ENCODE measurements at regions not wholly inside any gene's neighbourhood (a gene's known extent, or its start where the extent isn't known, plus 50 kb on each side); places are given as distances from the start of the nearest gene placed in this dataset.

DNA sequence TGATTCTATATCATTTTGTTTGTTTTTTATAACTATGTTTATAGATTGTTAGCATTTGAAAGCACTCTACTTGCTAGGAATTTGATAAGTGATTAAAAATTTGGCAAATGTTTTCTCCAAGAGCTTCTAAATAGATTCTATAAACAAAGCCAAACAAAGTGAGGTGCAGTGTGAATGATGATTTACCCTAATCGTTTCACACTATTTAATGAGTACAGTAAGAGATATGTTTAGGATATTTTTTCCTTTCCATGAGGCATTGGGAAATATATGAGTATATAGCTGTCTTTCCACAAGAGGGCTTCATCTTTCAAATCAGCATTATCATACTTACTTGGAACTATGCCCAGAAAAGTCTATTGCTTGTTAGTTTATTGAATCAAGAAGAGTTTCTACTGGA is 277.0 kb upstream of the BRINP3 start:
- FAIRE-seq (no peak), DNase-seq (ENCODE audit: low read depth, low spot score) (no peak)

GRCh38 chr1:190759807-190760206 is 282.1 kb upstream of the BRINP3 start:
- no peaks in the 10 kb centered on the region for H3K4me1 ChIP-seq (ENCODE audit: control insufficient read depth, extremely low read depth, insufficient read depth, low read length)
- H4K20me1 ChIP-seq (ENCODE audit: control insufficient read depth, extremely low read depth, insufficient read depth, low read length) = no peaks in the 10 kb centered on the region
- no peak for DNase-seq (ENCODE audit: low read depth, low spot score)
- H3K36me3 ChIP-seq (ENCODE audit: control insufficient read depth in 2 of 2, extremely low read depth in 1 of 2, insufficient read depth in 2 of 2, low read length in 2 of 2) = no peaks in the 10 kb centered on the region
- H2AFZ ChIP-seq (ENCODE audit: control insufficient read depth, low read length) = no peak overlapping the region
- H3K79me2 ChIP-seq (ENCODE audit: control insufficient read depth, insufficient read depth, low read length) = no peaks in the 10 kb centered on the region
- H3K4me3 ChIP-seq (ENCODE audit: control insufficient read depth in 2 of 3, extremely low read depth in 1 of 3, insufficient read depth in 2 of 3, low read depth in 1 of 3, low read length in 3 of 3) = no peak overlapping the region
- no peaks in the 10 kb centered on the region for H3K27me3 ChIP-seq (ENCODE audit: control insufficient read depth, extremely low read depth, insufficient read depth, low read length)
- H3K4me2 ChIP-seq (ENCODE audit: control insufficient read depth, extremely low read depth, insufficient read depth, low read depth, low read length) = no peak overlapping the region
- TF ChIP-seq EZH2 (IDR thresholded peaks at IDR 0.05; ENCODE audit: low read length) = no peak
- no peak overlapping the region for H3K27ac ChIP-seq (ENCODE audit: control insufficient read depth, insufficient read depth, low read length)
- dilution Hi-C loops (cut with MboI; ENCODE audit: extremely low pct_ligation_motif_present, low sequenced_read_pairs) = no loop called here
- FAIRE-seq = no peak
- H3K9me1 ChIP-seq (ENCODE audit: control insufficient read depth, extremely low read depth, insufficient read depth, low read length) = no peaks in the 10 kb centered on the region
- no peak overlapping the region for H3K9ac ChIP-seq (ENCODE audit: control insufficient read depth, extremely low read depth, insufficient read depth, low read length)
- H3K9me3 ChIP-seq (ENCODE audit: control insufficient read depth, low read depth, low read length) = no peaks in the 10 kb centered on the region

More for the DNA sequence above, 277.0 kb upstream of the BRINP3 start:
- Histone ChIP-seq H4K20me1 (ENCODE audit: control insufficient read depth, extremely low read depth, insufficient read depth, low read length) (no peaks in the 10 kb centered on the region), H3K4me1 (ENCODE audit: control insufficient read depth, extremely low read depth, insufficient read depth, low read length) (no peaks in the 10 kb centered on the region), H3K9me1 (ENCODE audit: control insufficient read depth, extremely low read depth, insufficient read depth, low read length) (no peaks in the 10 kb centered on the region), H3K27ac (ENCODE audit: control insufficient read depth, insufficient read depth, low read length) (no peak overlapping the region), H3K36me3 (ENCODE audit: control insufficient read depth in 2 of 2, extremely low read depth in 1 of 2, insufficient read depth in 2 of 2, low read length in 2 of 2) (no peaks in the 10 kb centered on the region), H3K9ac (ENCODE audit: control insufficient read depth, extremely low read depth, insufficient read depth, low read length) (no peak overlapping the region), H3K4me2 (ENCODE audit: control insufficient read depth, extremely low read depth, insufficient read depth, low read depth, low read length) (no peak overlapping the region), H3K27me3 (ENCODE audit: control insufficient read depth, extremely low read depth, insufficient read depth, low read length) (no peaks in the 10 kb centered on the region), H3K79me2 (ENCODE audit: control insufficient read depth, insufficient read depth, low read length) (no peaks in the 10 kb centered on the region), H2AFZ (ENCODE audit: control insufficient read depth, low read length) (no peak overlapping the region), H3K4me3 (ENCODE audit: control insufficient read depth in 2 of 3, extremely low read depth in 1 of 3, insufficient read depth in 2 of 3, low read depth in 1 of 3, low read length in 3 of 3) (no peak overlapping the region), H3K9me3 (ENCODE audit: control insufficient read depth, low read depth, low read length) (no peaks in the 10 kb centered on the region)
- TF ChIP-seq CTCF (optimal IDR thresholded peaks at IDR 0.05 in 1 of 3, IDR thresholded peaks at IDR 0.05 in 1 of 3, conservative IDR thresholded peaks at IDR 0.05 in 1 of 3; ENCODE audit: extremely low read depth in 1 of 3, insufficient read depth in 2 of 3, low read length in 3 of 3) (no peak), EZH2 (IDR thresholded peaks at IDR 0.05; ENCODE audit: low read length) (no peak)
- dilution Hi-C loops (cut with MboI; ENCODE audit: extremely low pct_ligation_motif_present, low sequenced_read_pairs) = no loop called here

DNA sequence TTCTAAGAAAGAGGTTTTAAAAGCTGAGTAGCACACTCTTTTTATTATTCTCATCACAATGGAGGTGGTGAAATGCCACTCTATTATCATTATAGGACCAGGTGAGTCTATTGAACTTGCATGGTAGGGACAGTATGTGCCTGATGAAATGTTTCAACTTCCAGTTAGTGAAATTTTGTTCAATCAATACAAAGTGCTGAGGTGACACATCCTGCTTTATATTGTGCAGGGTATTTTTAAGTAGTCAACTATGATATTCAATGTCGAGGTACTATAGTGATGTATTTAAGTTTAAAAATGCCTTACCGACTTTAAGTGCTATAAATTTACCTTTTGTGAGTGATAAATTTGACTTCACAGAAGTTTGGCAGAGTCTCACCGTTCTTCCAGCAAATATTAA is 284.7 kb upstream of the BRINP3 start:
- no peak for FAIRE-seq
- Histone ChIP-seq H3K9me1 (ENCODE audit: control insufficient read depth, extremely low read depth, insufficient read depth, low read length) (no peaks in the 10 kb centered on the region), H3K4me3 (ENCODE audit: control insufficient read depth in 2 of 3, extremely low read depth in 1 of 3, insufficient read depth in 2 of 3, low read depth in 1 of 3, low read length in 3 of 3) (no peak overlapping the region), H3K27me3 (ENCODE audit: control insufficient read depth, extremely low read depth, insufficient read depth, low read length) (no peaks in the 10 kb centered on the region), H3K9ac (ENCODE audit: control insufficient read depth, extremely low read depth, insufficient read depth, low read length) (no peak overlapping the region), H3K4me2 (ENCODE audit: control insufficient read depth, extremely low read depth, insufficient read depth, low read depth, low read length) (no peak overlapping the region), H3K79me2 (ENCODE audit: control insufficient read depth, insufficient read depth, low read length) (no peaks in the 10 kb centered on the region), H4K20me1 (ENCODE audit: control insufficient read depth, extremely low read depth, insufficient read depth, low read length) (no peaks in the 10 kb centered on the region), H2AFZ (ENCODE audit: control insufficient read depth, low read length) (no peak overlapping the region), H3K4me1 (ENCODE audit: control insufficient read depth, extremely low read depth, insufficient read depth, low read length) (no peaks in the 10 kb centered on the region), H3K27ac (ENCODE audit: control insufficient read depth, insufficient read depth, low read length) (no peak overlapping the region), H3K9me3 (ENCODE audit: control insufficient read depth, low read depth, low read length) (no peaks in the 10 kb centered on the region), H3K36me3 (ENCODE audit: control insufficient read depth in 2 of 2, extremely low read depth in 1 of 2, insufficient read depth in 2 of 2, low read length in 2 of 2) (no peaks in the 10 kb centered on the region)
- TF ChIP-seq EZH2 (IDR thresholded peaks at IDR 0.05; ENCODE audit: low read length) (no peak), CTCF (optimal IDR thresholded peaks at IDR 0.05 in 1 of 3, IDR thresholded peaks at IDR 0.05 in 1 of 3, conservative IDR thresholded peaks at IDR 0.05 in 1 of 3; ENCODE audit: extremely low read depth in 1 of 3, insufficient read depth in 2 of 3, low read length in 3 of 3) (no peak)
- no peak for DNase-seq (ENCODE audit: low read depth, low spot score)
- dilution Hi-C loops (cut with MboI; ENCODE audit: extremely low pct_ligation_motif_present, low sequenced_read_pairs) = no loop called here

Data from keratinocyte (primary cell).